BE2C (cell line): ENCODE measurements at regions not wholly inside any gene's neighbourhood (a gene's known extent, or its start where the extent isn't known, plus 50 kb on each side); places are given as distances from the start of the nearest gene placed in this dataset.

Source experiments
- DNase-seq: peaks from one replicate; pipeline ENCODE4 v3.0.0-alpha.2; 2020
- H3K27me3 ChIP-seq: fragments of 250-450 bp; sonication (Bioruptor Pico); 2 replicates; pipeline ENCODE4 v1.5.1; 2020; ENCODE audit warnings: mild to moderate bottlenecking
- H3K36me3 ChIP-seq: fragments of 250-450 bp; sonication (Bioruptor Pico); 2 replicates; pipeline ENCODE4 v1.5.1; 2020; ENCODE audit warnings: mild to moderate bottlenecking
- H3K4me1 ChIP-seq: fragments of 250-450 bp; sonication (Bioruptor Pico); 2 replicates; pipeline ENCODE4 v1.5.1; 2020
- H3K4me3 ChIP-seq: 2 replicates; pipeline ENCODE4 v1.5.1; 2011; ENCODE audit warnings: low read depth, low read length
- H3K9me3 ChIP-seq: fragments of 250-450 bp; sonication (Bioruptor Pico); 2 replicates; pipeline ENCODE4 v1.5.1; 2020
- TF ChIP-seq, protein P1 (sequence below): IDR thresholded peaks from 2 replicates; pipeline ENCODE4 v1.5.1; 2012; ENCODE audit warnings: mild to moderate bottlenecking, low read depth, low read length

DNA sequence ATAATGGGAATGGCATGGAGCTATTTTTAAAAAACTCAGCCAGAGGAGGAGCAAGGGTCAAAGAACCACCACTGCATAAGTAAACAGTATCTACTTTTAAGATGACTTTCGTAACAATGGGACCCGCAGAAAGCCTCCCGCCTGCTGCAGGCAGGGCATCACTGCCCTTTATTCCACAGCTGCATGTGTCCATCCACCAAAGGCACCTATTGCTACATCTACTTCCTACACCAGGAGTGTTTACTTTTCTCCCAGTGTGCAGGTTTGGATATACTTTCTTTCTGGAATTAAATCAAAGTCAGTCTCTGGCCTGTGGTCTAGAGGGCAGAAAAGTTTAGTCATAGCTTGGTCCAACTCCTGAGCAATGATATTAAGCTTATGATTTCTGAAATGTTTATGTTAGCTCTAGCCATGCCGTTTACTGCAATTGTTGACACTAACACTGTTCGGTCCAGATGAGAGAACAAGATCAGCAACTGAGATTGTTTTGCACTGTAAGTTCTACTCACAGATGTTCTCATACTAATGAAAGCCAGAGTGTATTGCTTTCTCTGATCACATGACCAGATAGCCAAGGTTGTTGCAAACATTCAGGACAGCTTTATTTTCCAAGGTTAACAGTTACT lies 391.5 kb downstream of the FGF10 start:
- TF ChIP-seq, protein P1, sequence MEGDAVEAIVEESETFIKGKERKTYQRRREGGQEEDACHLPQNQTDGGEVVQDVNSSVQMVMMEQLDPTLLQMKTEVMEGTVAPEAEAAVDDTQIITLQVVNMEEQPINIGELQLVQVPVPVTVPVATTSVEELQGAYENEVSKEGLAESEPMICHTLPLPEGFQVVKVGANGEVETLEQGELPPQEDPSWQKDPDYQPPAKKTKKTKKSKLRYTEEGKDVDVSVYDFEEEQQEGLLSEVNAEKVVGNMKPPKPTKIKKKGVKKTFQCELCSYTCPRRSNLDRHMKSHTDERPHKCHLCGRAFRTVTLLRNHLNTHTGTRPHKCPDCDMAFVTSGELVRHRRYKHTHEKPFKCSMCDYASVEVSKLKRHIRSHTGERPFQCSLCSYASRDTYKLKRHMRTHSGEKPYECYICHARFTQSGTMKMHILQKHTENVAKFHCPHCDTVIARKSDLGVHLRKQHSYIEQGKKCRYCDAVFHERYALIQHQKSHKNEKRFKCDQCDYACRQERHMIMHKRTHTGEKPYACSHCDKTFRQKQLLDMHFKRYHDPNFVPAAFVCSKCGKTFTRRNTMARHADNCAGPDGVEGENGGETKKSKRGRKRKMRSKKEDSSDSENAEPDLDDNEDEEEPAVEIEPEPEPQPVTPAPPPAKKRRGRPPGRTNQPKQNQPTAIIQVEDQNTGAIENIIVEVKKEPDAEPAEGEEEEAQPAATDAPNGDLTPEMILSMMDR, result no peak
- Histone ChIP-seq H3K9me3 (no peaks in the 10 kb centered on the region; the same call in 1 of the 2 replicates), H3K4me1 (no peaks in the 10 kb centered on the region), H3K27me3 (no peaks in the 10 kb centered on the region), H3K4me3 (no peak overlapping the region), H3K36me3 (no peaks in the 10 kb centered on the region)
- no peak for DNase-seq

DNA sequence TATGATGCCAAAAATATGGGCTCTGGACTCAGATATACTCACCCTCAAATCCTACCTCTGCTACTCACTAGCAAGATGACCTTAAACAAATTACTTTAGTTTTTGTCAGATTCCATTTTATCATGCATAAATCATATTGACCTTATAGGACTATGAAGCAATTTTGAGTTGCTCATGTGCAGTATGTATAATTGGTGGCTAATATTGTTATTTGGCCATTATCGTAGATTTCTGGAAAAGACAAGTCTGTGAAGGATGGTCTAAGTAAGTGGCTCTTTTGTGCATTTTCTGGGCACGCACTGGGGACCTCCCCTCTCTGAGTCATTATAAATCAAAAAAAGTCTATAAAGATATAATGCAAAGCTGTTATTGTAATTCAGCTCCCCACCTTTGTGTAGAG lies 393.0 kb downstream of the FGF10 start:
- TF ChIP-seq, protein P1, result no peak

DNA sequence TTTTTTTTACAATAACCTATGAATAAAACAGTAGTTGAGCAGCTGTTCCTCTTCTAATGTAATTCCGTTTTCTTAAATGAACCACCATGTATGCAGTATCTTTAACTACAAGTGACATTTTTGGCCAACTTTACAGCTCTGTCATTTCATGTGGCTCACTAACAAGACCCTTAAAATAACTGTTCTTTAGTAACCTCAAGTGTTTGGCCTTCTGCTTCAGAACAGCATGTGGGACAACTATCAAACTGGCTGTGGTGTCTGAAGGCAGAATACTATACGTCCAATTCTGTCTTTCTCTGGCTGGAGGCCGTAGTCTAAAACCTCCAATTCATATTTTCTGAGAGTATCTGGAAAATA lies 391.4 kb downstream of the NNT start:
- Histone ChIP-seq H3K4me3 (no peak overlapping the region), H3K36me3 (no peaks in the 10 kb centered on the region), H3K9me3 (no peaks in the 10 kb centered on the region; the same call in 1 of the 2 replicates), H3K4me1 (no peaks in the 10 kb centered on the region), H3K27me3 (no peaks in the 10 kb centered on the region)
- DNase-seq, result no peak
- TF ChIP-seq, protein P1, result no peak

More for the DNA sequence above, 393.0 kb downstream of the FGF10 start:
- Histone ChIP-seq H3K9me3 (no peaks in the 10 kb centered on the region; the same call in 1 of the 2 replicates), H3K27me3 (no peaks in the 10 kb centered on the region), H3K4me3 (no peak overlapping the region), H3K36me3 (no peaks in the 10 kb centered on the region), H3K4me1 (no peaks in the 10 kb centered on the region)
- DNase-seq, result no peak

DNA sequence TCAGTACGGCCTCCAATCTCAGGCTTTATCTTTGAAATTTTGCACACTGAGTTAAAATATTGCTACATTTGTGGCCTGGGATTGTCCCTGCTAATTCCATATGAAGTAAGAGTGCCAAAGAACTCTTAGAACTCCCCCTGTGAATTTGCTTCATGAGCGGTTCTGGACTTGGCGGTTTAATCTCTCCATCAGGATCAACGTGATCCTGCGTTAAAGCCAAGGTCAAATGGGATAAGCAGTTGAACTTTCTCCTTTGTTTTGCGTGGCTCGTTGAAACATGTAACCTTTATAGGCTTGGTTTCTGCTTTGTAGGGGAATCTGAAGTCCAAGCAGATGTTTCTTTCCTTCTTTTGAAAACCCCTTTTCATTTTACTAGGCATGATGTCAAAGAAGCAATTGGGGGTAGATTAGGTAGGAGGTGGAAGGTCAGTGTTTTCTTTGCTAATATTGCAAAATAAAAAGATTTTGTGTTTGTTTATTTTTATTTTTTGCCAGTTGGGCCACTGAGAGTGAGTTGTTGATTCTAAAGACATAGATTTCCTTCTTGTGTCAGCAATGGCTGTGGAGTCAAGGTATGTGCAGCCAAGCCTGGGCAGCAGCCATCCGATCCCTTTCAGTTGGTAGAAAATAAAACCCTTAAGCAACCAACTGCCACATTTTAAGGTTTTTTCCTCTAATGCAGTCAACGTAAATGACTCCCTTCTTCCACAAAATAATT lies 390.8 kb downstream of the NNT start:
- Histone ChIP-seq H3K36me3 (no peaks in the 10 kb centered on the region), H3K27me3 (no peaks in the 10 kb centered on the region), H3K4me3 (no peak overlapping the region), H3K9me3 (no peaks in the 10 kb centered on the region), H3K4me1 (no peaks in the 10 kb centered on the region)
- TF ChIP-seq, protein P1, result no peak
- no peak for DNase-seq

DNA sequence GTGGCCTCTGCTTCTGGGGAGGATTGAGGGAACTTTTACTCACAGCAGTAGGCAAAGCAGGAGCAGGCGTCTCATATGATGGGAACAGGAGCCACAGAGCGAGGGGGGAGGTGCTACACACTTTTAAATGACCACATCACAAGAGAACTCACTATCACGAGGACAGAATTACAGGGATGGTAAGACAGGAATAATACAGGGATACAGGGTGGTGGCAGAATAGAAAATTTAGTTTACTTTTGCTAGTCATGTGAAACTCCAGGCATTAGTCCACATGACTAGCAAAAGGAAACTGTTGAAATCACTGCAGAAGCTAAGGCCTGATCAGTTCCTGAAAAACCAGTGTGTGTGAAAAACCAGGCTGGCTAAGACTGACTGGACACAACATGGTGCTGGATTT lies 382.4 kb downstream of the NNT start:
- H3K27me3 ChIP-seq, result no peaks in the 10 kb centered on the region
- H3K36me3 ChIP-seq, result no peaks in the 10 kb centered on the region
- no peaks in the 10 kb centered on the region for H3K4me1 ChIP-seq
- TF ChIP-seq, protein P1, result no peak
- H3K9me3 ChIP-seq, result no peaks in the 10 kb centered on the region
- no peak overlapping the region for H3K4me3 ChIP-seq
- no peak for DNase-seq

DNA sequence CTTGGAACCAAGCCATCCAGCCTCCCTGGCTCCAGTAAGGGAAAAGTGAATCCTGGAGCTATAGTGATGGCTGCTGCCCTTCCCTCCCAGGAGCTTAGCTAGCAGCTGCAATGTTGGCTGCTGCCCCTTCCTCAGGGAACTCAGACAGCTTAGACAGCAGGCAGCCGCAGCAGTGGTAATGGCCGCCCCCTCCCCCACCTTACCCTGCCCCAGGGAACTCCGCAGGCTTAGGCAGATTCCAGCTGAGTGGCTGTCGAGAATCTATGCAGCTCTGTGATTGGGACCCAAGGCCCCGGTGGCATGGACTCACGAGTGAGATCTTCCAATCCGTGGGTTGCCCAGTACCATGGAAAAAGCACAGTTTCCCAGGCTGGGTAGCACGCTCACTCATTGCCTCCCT lies 378.6 kb downstream of the NNT start:
- Histone ChIP-seq H3K4me1 (no peaks in the 10 kb centered on the region), H3K9me3 (no peaks in the 10 kb centered on the region), H3K27me3 (no peaks in the 10 kb centered on the region), H3K4me3 (no peak overlapping the region), H3K36me3 (no peaks in the 10 kb centered on the region)
- TF ChIP-seq, protein P1, result no peak
- DNase-seq, result peak; percentile 9
